NCI-H2196 (cell line): ENCODE measurements at regions not wholly inside any gene's neighbourhood (a gene's known extent, or its start where the extent isn't known, plus 50 kb on each side); places are given as distances from the start of the nearest gene placed in this dataset.

ENCODE experiments used
- DNase-seq: peaks from one replicate; lab custom pipeline; 2025; ENCODE audit not compliant: unreplicated experiment; lab: John Stamatoyannopoulos, UW

DNA sequence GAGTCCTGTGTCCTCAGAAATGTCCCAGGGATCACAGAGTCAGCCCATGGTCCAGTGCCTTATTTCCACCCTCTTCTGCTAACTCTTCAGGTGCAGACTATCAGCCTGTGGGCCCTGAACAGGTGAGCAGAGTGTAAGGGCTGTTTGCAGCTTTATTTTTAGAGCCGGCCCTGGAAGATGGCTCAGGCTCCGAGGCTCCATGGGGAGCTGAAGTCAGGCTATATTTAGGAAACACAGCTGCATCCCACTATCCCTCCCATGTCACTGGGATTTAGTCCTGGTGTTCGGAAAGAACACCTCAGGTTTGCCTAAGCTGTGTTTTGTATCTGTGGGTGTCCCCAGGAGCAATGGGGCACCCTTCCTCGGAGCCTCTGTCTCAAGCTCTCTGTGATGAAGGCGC, 126.9 kb downstream of the RPS24 start:
- no peak for DNase-seq

DNA sequence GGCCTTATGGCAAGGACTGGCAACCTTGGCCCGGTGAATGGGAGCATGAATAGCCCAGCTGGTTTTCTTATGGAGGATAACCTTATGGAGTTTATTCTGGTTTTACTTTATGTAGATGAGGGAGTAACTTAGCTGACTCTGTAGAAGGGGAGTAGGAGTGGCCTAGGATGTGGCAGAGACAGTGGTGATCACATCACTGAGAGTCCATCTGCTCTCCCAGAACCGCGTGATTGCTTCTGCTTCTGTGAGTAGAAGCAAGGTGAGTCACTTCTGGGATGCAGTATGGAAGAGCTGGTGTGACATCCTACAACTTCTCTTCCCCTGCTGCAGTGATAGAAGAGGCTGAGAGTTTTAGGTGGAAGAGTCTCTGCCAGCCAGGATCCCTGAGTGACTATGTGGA, 129.2 kb downstream of the RPS24 start:
- no peak for DNase-seq

DNA sequence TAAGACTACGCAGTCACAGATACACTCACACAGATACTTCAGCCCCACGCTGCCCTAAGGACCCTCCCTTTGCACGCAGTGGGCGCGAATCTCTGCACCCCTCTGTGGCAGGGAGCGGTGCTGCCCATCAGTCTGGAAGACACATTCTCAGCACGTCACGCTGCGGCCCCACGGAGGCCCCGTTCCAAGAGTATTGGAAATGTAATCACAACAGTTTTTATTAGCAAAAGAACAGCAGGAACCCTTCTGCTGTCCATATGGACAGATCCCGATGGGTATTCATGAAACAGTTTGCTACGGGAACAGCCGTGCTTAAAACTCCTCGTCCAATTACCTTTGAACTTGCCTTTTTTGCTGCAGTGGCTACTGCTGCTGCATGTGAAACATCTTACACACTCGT, 131.0 kb downstream of the RPS24 start:
- no peak for DNase-seq

DNA sequence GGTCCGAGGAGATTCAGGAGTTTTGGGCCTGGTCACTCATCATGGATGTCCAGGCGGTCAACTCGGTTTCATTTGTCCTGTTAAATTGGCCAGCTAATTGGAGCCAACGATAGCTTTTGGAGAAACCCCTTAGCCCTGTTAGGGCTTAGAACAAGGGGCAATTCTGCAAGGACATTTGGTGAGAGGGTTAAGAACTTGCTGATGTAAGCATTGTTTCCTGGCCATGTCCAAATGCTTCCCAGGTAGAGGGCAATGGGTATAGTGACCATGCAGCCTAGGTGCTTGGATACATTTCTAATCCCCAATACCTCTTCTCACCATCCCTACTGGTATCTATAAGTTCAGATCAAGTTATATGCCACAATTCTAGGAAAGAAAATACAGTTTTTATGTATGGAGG, 131.5 kb downstream of the RPS24 start:
- no peak for DNase-seq

DNA sequence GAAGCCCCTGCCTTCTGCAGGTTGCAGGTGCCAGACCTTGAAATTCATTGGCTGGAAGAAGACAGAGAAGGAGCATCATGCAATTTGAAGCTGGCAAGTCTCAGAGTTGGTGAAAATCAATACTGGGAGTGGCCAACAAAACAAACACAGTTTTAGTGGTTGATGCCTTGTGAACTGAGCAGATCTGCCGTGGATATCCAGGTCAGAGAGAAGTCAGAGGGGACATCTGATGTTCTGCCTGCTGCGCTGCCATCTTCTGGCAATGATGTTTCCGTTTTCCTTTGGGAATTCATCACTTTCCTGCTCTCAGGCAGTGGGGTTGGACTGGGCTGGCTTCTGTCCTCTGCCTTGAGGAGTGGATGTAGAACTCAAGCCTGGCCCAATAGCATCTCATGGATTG, 132.0 kb downstream of the RPS24 start:
- DNase-seq: no peak

DNA sequence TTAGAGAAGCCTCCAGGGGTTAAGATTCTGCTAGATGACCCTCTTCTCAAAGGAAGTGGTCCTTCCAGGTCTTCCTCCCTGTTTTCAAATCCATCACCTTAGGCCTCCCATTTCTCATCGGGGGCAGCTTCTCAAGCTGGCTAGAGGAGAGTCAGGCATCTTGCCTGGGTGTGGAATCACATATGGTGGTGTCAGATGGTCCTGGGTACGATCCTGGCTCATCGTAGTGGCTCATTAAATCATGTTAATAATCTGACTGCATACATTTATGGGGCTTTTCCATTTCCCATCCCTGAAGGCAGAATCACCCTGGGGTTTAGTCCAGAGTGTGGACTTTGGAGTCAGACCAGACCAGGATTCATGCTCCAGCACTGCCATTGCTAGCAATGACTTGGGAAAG, 132.6 kb downstream of the RPS24 start:
- DNase-seq: no peak

DNA sequence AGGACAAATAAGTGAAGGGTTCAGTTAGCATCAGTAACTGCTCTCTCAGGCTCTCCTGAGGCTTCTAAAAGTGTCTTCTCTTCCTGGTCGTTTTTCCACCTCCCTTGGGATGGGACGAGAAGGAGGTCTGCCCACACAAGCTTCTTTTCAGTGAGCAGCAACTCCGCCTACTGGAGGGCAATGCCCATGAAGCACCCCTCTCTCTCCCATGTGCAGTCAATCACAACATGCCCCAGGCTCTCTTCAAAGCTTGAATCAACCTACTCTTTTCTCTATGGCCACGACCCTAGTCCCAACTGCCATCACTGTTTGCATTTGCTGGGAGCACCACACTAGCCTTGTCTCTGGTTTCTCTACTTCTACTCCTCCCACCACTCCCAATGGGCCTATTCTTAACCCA, 135.6 kb downstream of the RPS24 start:
- DNase-seq: no peak

DNA sequence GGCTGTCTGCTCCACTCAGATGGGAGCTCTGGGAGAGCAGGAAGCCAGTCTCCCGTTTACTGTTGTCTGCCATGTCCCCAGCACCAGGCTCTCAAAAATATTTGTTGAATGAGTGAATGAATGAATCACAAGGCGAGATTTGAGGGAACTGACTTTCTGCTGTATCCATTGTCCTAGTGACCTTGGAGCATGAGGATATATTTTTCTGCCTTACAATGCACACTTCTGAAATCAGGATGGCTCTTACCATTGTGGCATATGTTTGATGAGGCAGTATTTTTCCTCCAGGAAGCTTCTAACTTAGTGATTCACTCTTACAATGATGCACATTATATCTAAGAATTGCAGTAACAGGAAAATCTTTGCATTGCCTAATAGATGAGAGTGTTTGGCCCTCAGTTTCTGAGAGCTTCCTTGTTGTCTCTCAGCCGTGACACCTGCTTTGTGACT, 136.4 kb downstream of the RPS24 start:
- no peak for DNase-seq

DNA sequence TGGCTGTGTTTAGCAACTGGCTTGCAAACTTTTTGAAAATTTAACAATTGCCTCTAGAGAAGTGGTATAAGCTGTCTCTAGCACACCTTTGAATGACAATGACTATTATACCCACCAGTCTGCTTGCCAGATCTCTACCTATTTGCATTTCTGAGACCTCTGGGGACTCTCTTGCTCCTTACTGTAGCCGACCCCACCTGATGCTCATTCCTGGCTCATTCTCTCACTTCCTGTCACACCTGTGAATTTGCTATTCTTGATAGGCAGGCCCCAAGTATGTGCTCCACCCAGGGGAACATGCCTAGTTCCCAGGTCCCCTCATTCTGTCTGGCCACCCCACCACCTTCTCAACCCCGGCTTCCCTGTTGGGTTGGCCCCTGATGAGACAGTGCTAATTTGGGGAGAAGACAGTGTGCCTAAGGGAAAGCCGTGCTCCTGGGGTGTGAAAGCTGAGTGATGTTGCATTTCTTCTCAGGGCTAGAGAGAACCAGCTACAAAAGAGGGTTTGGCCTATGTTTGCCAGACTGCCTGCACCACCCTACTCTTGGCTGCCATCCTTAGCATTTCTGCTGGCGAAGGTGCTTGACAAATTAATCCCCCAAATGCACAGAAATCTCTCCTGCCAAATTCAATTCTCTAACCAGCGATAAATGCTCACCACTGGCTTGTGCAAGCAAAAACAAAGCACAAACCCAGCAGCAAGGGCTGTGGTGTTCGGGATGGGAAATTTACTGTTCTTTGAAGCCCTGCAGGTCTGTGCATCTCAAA, 138.2 kb downstream of the RPS24 start:
- DNase-seq: no peak

DNA sequence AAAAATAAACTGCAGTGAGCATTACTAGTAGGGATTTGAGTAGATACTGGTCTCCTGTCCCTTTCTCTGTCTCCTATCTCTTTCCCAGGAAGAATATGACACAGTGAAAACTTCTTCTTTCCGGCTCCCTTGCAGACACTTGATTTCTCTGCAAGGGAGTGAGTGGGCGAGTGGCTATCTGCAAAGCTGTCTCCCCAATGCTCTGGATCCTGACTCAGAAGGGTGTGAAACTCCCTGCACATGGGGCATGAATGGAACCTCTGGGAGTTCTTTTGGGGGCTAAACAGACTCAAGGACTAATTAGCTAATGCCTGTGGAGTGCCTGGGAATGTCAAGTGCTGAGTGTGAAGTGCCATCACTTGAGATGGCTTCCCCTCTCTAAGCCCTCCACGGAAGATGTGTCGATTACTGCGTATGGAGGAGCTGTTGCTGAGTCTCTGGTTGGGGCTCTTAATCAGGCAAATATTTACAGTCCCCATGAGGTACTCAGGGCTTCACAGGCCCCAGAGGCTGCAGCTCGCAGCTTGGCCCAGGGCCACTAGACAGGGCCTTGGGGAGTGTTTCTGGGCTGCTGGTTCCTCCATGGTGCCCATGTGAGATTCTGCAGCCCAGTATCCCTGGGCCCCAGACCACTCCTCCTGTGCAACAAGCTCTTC, 139.8 kb downstream of the RPS24 start:
- no peak for DNase-seq

DNA sequence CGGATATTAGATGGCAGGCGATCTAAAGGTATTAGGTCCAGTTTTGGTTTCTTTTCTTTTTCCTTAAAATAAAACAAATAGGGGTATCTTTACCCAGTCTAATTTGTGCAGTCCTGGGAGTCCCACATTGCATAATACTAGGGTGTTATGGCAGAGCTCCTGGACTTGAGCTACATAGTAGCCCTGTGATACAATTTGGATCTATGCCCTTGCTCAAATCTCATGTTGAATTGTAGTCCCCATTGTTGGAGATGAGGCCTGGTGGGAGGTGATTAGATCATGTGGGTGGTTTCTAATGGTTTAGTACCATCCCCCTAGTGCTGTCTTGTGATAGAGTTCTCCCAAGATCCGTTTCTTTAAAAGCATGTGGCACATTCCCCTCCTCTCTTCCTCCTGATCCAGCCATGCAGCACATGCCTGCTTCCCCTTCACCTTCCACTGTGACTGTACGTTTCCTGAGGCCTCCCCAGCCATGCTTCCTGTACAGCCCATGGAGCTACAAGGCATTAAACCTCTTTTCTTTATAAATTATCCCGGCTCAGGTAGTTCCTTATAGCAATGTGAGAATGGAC, 141.9 kb downstream of the RPS24 start:
- DNase-seq: no peak

DNA sequence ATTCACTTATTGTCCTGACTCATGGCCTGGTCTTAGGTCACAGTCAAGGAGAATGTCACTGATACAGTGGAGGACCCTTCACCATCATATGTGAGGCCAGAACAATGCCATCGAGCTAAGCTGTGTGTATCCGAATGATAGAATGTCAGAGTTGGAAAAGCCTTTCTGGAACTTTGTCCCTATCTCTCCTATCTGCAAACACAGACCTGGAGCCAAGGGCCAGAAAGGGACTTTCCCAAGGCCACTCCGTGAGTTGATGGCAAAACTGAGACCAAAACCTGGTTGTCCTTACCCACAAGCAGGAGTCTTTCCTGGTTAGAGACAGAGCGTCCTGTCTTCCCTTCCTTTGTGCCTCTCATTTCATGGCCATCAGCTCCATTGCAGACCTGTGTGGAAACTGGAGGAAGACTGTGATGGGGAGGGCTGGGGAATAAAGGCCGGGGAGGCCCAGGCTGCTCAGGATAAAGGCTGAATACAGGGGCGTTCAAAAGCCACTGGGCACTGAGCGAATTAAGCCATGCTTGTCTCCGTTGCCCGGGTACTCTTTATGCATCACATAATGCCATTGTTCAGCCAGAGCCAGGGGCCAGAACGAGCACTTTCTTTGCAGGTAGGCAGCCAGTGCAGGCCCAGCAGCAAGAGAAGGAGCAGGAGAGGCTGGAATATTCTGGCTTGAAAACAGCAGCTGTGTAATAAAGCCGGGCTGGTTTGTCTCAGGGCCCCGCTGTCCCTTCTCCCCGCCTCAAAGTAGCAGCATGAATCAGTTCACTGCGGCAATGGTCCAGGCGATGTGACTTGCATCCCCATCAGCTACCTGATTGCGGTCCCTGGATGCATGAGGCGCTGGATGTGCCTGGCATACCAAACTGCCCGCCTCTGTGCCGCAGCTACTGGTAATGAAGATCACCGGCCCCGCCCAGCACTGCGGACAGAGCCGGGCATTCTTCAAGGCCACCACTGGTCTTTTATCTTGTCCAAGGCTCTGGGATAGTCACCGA, 143.0 kb downstream of the RPS24 start:
- no peak for DNase-seq

DNA sequence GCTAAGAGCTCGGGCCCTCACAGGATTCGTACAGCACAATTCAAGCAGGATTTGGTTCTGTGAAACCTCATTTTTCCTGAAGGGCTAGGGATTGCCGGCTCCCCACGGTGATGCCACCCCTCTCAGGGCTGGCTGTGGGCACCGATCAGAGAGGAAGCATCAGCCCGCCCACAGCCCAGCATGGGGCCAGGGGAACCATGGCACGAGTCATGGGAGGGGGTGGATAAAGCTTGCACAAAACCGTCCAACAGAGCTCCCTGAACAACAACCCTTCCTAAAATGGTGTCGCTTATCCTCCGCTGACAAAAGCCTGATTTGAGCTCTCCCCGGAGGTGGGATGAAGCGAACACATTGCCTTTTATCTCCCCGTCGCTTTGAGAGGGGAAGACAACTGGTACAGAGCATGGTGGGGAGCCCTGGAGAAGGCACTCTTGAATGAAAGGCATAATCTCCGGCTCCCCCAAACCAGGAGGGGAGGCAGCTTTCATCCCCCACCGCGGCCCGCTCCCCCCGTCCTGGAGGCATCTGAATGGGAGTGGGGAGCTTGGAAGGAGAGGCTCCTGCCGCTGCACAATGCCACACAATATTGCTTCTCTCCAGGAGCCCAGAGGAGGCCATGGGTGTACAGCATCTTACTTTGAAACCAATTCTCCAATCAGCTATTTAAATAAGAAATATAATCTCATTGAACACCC, 144.0 kb downstream of the RPS24 start:
- DNase-seq: no peak

DNA sequence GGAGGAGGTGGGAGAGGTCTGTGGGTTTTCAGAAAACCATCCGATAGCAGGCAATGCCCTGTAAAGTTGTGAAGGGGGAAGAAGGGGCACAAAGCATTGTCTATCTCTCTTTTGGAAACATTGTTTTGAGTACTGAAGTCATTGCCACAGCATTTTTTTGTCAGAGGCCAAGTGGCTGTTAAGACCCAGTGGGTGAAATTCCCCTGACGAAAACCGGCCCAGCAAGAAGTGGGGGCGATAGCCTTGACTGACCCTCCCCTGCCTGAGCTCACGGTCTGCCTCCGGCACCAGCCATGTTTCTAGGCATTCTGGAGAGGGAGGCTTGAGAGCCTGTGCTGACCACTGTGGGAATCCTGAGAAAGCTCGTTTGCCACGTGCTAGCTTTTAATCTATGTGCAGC, 144.7 kb downstream of the RPS24 start:
- no peak for DNase-seq

DNA sequence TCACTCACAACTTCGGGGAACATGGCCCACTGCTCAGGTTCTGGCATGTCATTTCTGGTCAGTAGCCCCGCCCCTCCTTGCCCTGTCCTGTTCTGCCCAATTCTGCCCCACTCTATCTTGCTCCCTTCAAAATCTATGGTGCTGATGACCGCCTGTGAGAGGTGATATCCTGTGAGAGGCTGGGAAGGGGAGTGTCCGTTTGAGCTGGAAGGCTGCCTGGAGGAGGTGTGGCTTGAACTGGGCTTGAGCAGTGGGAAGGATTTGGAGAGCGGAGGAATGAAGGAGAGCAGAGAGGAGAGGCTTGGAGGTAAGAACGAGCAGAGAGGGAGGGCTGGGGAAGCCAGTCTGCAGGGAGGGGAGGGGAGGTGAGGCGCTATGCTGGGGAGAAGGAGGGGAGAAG, 145.3 kb downstream of the RPS24 start:
- DNase-seq: peak; percentile 6

DNA sequence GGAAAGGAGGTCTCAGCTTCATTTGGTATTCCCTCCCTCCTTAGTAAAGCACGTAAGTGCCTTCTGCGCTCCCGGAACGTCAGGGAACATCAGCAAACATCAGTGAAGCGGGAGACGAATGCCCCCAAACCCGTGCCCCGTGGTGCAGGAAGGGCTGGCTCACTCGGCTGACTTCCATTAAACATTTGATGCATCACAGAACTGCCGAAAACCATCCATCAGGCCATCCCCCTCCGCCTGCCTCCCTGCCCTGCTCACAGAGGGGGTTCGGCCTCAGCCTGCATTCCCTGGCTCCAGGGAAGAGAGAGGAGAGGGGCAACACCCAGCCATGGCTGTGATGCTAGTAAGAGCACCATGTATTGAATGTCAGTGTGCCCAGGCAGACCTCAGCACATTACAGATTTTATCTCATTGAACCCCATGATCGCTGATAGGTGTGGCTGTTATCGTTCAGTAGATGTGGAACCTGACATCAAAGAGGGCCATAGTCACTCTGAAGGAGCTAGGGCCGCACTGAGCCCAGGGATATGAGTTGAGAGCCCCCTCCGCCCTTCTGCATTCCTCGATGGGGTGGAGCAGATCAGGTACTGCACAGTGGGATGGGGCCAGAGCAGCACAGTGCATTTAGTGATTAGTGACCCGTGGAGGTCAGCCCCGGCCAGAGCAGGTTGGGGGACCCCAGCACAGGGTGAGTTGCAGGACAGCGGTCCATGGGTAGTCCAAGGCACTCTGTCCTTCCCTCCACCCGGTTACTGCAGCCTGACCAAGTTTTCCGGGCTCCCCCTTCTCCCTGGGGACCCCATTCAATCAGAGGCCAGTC, 146.4 kb downstream of the RPS24 start:
- no peak for DNase-seq

DNA sequence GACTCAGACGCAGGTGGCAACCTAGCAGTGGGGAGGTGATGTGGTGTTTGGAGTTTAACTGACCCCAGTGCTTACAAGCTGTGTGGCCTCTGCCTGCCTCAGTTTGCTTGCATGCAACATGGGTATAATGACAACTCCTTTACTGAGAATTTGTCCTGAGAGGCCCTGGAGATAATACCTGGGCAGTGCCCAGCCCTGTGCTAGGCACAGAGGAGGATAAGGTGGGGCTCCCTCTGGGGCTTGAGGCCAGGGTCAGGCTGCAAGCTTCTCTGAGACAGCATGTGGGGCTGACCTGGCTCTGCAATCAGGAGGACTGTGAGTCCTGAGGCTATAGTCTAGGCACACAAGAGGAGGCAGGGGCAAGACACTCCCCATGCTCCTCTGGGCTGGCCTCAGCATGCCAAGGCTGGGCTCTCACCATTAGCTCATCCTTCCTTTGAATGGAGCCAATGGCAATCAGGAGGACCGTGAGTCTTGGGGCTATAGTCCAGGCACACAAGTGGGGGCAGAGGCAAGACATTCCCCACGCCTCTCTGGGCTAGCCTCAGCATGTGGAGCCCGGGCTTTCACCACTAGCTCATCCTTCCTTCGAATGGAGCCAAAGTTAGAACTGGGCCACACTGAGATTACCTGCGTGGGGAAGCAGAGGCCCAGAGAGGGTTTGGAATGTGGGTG, 147.9 kb downstream of the RPS24 start:
- no peak for DNase-seq

DNA sequence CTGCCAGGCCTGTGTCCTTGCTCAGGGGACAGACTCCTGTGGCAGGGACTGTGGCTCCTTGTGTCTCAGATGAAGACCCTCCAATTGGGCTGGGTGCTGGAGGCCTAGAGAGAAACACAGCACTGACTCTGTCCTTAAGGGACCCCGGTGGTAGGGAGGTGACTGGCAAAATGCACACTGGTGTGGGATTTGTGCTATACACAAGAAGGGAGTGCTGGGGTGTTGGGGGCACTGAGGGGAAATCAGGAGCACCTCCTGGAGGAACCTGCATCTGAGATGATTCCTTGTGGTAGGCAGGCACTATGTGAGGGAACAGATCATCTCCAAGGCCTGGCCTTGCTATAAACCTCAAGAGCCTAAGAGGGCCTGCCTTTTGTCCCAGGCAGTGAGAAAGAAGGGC, 149.2 kb downstream of the RPS24 start:
- no peak for DNase-seq
